ENCODE measurements at regions not wholly inside any gene's neighbourhood (a gene's known extent, or its start where the extent isn't known, plus 50 kb on each side); places are given as distances from the start of the nearest gene placed in this dataset.

GRCh38 chr5:42982107-42982622 is 58.0 kb downstream of the ANXA2R start:
- TF ChIP-seq, protein P1, sequence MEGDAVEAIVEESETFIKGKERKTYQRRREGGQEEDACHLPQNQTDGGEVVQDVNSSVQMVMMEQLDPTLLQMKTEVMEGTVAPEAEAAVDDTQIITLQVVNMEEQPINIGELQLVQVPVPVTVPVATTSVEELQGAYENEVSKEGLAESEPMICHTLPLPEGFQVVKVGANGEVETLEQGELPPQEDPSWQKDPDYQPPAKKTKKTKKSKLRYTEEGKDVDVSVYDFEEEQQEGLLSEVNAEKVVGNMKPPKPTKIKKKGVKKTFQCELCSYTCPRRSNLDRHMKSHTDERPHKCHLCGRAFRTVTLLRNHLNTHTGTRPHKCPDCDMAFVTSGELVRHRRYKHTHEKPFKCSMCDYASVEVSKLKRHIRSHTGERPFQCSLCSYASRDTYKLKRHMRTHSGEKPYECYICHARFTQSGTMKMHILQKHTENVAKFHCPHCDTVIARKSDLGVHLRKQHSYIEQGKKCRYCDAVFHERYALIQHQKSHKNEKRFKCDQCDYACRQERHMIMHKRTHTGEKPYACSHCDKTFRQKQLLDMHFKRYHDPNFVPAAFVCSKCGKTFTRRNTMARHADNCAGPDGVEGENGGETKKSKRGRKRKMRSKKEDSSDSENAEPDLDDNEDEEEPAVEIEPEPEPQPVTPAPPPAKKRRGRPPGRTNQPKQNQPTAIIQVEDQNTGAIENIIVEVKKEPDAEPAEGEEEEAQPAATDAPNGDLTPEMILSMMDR (conservative IDR thresholded peaks at IDR 0.05), result no peak
- TF ChIP-seq EZH2 (IDR thresholded peaks at IDR 0.05; ENCODE audit: low read depth), result no peak
